Lower lobe of right lung (tissue), 2 donors: ENCODE measurements at regions not wholly inside any gene's neighbourhood (a gene's known extent, or its start where the extent isn't known, plus 50 kb on each side); places are given as distances from the start of the nearest gene placed in this dataset.

Experiments used
- ATAC-seq, 2 donors: fragments of 200-7000 bp; cut with Tn5 transposase; one replicate each; pipeline ENCODE4 v1.9.1; 2020 to 2022; ENCODE audit warnings: mild to moderate bottlenecking in 2 of 2, moderate library complexity in 2 of 2
- DNase-seq: peaks from one replicate; pipeline ENCODE4 v3.0.0-alpha.2; 2020
- H3K27ac ChIP-seq: fragments of 200-600 bp; one replicate; pipeline ENCODE4 v1.8.0; 2022
- H3K27me3 ChIP-seq: fragments of 200-600 bp; one replicate; pipeline ENCODE4 v1.8.0; 2022; ENCODE audit warnings: low read depth
- H3K36me3 ChIP-seq: fragments of 200-600 bp; one replicate; pipeline ENCODE4 v1.8.0; 2022; ENCODE audit warnings: mild to moderate bottlenecking
- H3K4me1 ChIP-seq: fragments of 200-600 bp; one replicate; pipeline ENCODE4 v1.8.0; 2022
- H3K4me3 ChIP-seq: fragments of 200-600 bp; one replicate; pipeline ENCODE4 v1.8.0; 2022; ENCODE audit warnings: mild to moderate bottlenecking
- H3K9me3 ChIP-seq: fragments of 200-600 bp; one replicate; pipeline ENCODE4 v1.8.0; 2022
- CTCF ChIP-seq: fragments of 200-600 bp; IDR thresholded peaks from one replicate; pipeline ENCODE4 v1.8.0; 2022; ENCODE audit warnings: antibody characterized with exemption, mild to moderate bottlenecking
- intact Hi-C: fragments of 100-400 bp; cut with DNase I; formaldehyde crosslinking; loops from one replicate; pipeline ENCODE4 v1.11.0; 2022
- donor health status: DM: no; HTN: yes; CAD: no; lungs with severe emphysema.

GRCh38 chr1:69139007-69139406 lies 428.7 kb upstream of the LRRC7 start:
- ATAC-seq: no peak
- Histone ChIP-seq H3K4me1 (no peaks in the 10 kb centered on the region), H3K27me3 (no peaks in the 10 kb centered on the region), H3K27ac (no peak overlapping the region), H3K36me3 (no peaks in the 10 kb centered on the region), H3K4me3 (no peak overlapping the region), H3K9me3 (peaks cover 11% of the 10 kb centered on the region)
- intact Hi-C loops: no loop called here
- no peak for TF ChIP-seq CTCF
- DNase-seq: no peak

GRCh38 chr1:69146303-69146702 lies 421.4 kb upstream of the LRRC7 start:
- H3K9me3 ChIP-seq: no peaks in the 10 kb centered on the region
- TF ChIP-seq CTCF: no peak
- no peak overlapping the region for H3K4me3 ChIP-seq
- no peak for ATAC-seq
- no peaks in the 10 kb centered on the region for H3K36me3 ChIP-seq
- no peak for DNase-seq
- H3K27me3 ChIP-seq: no peaks in the 10 kb centered on the region
- intact Hi-C loops: no loop called here
- H3K27ac ChIP-seq: no peak overlapping the region
- no peaks in the 10 kb centered on the region for H3K4me1 ChIP-seq

GRCh38 chr1:69148731-69149130 lies 419.0 kb upstream of the LRRC7 start:
- Histone ChIP-seq H3K4me3 (no peak overlapping the region), H3K27ac (no peak overlapping the region), H3K9me3 (no peaks in the 10 kb centered on the region), H3K27me3 (no peaks in the 10 kb centered on the region), H3K36me3 (no peaks in the 10 kb centered on the region), H3K4me1 (no peaks in the 10 kb centered on the region)
- TF ChIP-seq CTCF: no peak
- intact Hi-C loops: no loop called here
- DNase-seq (no peak), ATAC-seq (no peak)

GRCh38 chr1:69157046-69157756 lies 410.5 kb upstream of the LRRC7 start:
- H3K27ac ChIP-seq: no peak overlapping the region
- H3K4me1 ChIP-seq: no peaks in the 10 kb centered on the region
- intact Hi-C loops: no loop called here
- ATAC-seq (no peak), DNase-seq (no peak)
- no peak overlapping the region for H3K4me3 ChIP-seq
- no peaks in the 10 kb centered on the region for H3K9me3 ChIP-seq
- H3K36me3 ChIP-seq: no peaks in the 10 kb centered on the region
- no peak for TF ChIP-seq CTCF
- H3K27me3 ChIP-seq: no peaks in the 10 kb centered on the region

- Histone ChIP-seq H3K27me3 (no peaks in the 10 kb centered on the region), H3K4me1 (no peaks in the 10 kb centered on the region), H3K4me3 (no peak overlapping the region), H3K27ac (no peak overlapping the region), H3K36me3 (no peaks in the 10 kb centered on the region), H3K9me3 (no peaks in the 10 kb centered on the region)
- DNase-seq (no peak), ATAC-seq (no peak)
- intact Hi-C loops: no loop called here
- TF ChIP-seq CTCF: no peak
These were observed 404.5 kb upstream of the LRRC7 start for GRCh38 chr1:69163241-69163640.

- intact Hi-C loops: no loop called here
- TF ChIP-seq CTCF: no peak
- no peak overlapping the region for H3K27ac ChIP-seq
- H3K4me1 ChIP-seq: no peaks in the 10 kb centered on the region
- ATAC-seq (no peak), DNase-seq (no peak)
- H3K9me3 ChIP-seq: no peaks in the 10 kb centered on the region
- H3K4me3 ChIP-seq: no peak overlapping the region
- H3K36me3 ChIP-seq: no peaks in the 10 kb centered on the region
- H3K27me3 ChIP-seq: no peaks in the 10 kb centered on the region
These were observed 403.9 kb upstream of the LRRC7 start for GRCh38 chr1:69163779-69164178.
